HepG2 (cell line): ENCODE measurements at regions not wholly inside any gene's neighbourhood (a gene's known extent, or its start where the extent isn't known, plus 50 kb on each side); places are given as distances from the start of the nearest gene placed in this dataset.

ENCODE experiments used
- ATF2 ChIP-seq: sonication (generic); formaldehyde crosslinking; IDR thresholded peaks from 2 replicates; pipeline ENCODE4 v1.4.0; 2020; ENCODE audit warnings: missing genetic modification reagents
- HOXA7 ChIP-seq: sonication (generic); formaldehyde crosslinking; IDR thresholded peaks from 2 replicates; pipeline ENCODE4 v1.8.1; 2022; ENCODE audit warnings: mild to moderate bottlenecking, missing genetic modification reagents, moderate library complexity
- KIAA2018 ChIP-seq: sonication (generic); formaldehyde crosslinking; IDR thresholded peaks from 2 replicates; pipeline ENCODE4 v1.5.0; 2020; ENCODE audit warnings: mild to moderate bottlenecking, missing genetic modification reagents, borderline replicate concordance
- REXO4 ChIP-seq: sonication (generic); formaldehyde crosslinking; IDR thresholded peaks from 2 replicates; pipeline ENCODE4 v1.8.0; 2022; ENCODE audit warnings: missing genetic modification reagents, mild to moderate bottlenecking, borderline replicate concordance
- ZNF607 ChIP-seq: sonication (generic); formaldehyde crosslinking; IDR thresholded peaks from 2 replicates; pipeline ENCODE4 v1.5.1; 2020; ENCODE audit warnings: missing genetic modification reagents, mild to moderate bottlenecking, borderline replicate concordance

- TF ChIP-seq KIAA2018 (CRISPR knock-in tag) (no peak), ATF2 (CRISPR knock-in tag) (no peak), HOXA7 (CRISPR knock-in tag) (no peak), ZNF607 (CRISPR knock-in tag) (no peak), REXO4 (no peak)
Measured at GRCh38 chr7:84675633-84676034, 481.0 kb upstream of the SEMA3A start (continued).
